Mucosa of descending colon (tissue), 3 donors: ENCODE measurements at regions not wholly inside any gene's neighbourhood (a gene's known extent, or its start where the extent isn't known, plus 50 kb on each side); places are given as distances from the start of the nearest gene placed in this dataset.

ENCODE experiments used
- ATAC-seq: fragments of 200-7000 bp; cut with Tn5 transposase; one replicate; pipeline ENCODE4 v1.9.1; 2020; ENCODE audit warnings: mild to moderate bottlenecking, moderate library complexity
- DNase-seq, 3 donors: peaks; one replicate each; pipeline ENCODE4 v3.0.0-alpha.2; 2020
- H3K36me3 ChIP-seq: fragments of 200-600 bp; one replicate; pipeline ENCODE4 v1.8.0; 2021; ENCODE audit warnings: low read depth, mild to moderate bottlenecking
- H3K4me1 ChIP-seq: fragments of 200-600 bp; one replicate; pipeline ENCODE4 v1.8.0; 2021; ENCODE audit warnings: low read depth, mild to moderate bottlenecking
- H3K4me3 ChIP-seq: fragments of 200-600 bp; one replicate; pipeline ENCODE4 v1.8.0; 2021; ENCODE audit warnings: mild to moderate bottlenecking
- H3K9me3 ChIP-seq: fragments of 200-600 bp; one replicate; pipeline ENCODE4 v1.8.0; 2021; ENCODE audit warnings: mild to moderate bottlenecking
- intact Hi-C, 2 donors: fragments of 100-400 bp; cut with DNase I in 1 of 2; cut with micrococcal nuclease in 1 of 2; formaldehyde crosslinking; loops; one replicate each; pipeline versions ENCODE4 v1.11.0 to v1.11.1; 2022; cut with DNase I, micrococcal nuclease
- TF ChIP-seq, protein P1 (sequence below): fragments of 200-600 bp; IDR thresholded peaks from one replicate; pipeline ENCODE4 v1.8.0; 2022; ENCODE audit warnings: antibody characterized with exemption, mild to moderate bottlenecking
- donor health status: DM: no; HTN: no; CAD: no; lungs with moderate emphysema.
- donor health status: DM: no; HTN: no; CAD: no.
- donor health status: DM: no; HTN: yes; CAD: no.

DNA sequence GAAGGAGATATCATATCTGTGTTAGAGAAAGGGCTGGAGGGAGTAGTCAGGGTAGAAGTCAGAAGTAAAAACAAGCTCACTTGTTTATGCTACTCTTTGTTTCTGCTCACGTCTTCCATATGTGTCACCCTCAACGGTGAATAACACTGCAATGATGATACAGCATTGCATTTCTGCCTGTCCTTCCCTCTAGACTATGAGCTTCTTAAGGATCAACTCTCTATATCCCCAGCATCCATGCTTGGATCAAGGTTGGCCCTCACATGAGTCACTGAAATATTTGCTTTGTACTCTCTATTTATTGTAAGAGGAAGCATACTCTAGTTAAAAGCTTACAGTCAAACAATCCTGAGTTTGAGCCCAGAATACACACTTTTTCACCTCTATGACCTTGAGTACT, 406.0 kb downstream of the RFC3 start:
- Histone ChIP-seq H3K36me3 (no peaks in the 10 kb centered on the region), H3K9me3 (no peaks in the 10 kb centered on the region), H3K4me1 (no peaks in the 10 kb centered on the region), H3K4me3 (no peak overlapping the region)
- TF ChIP-seq, protein P1, sequence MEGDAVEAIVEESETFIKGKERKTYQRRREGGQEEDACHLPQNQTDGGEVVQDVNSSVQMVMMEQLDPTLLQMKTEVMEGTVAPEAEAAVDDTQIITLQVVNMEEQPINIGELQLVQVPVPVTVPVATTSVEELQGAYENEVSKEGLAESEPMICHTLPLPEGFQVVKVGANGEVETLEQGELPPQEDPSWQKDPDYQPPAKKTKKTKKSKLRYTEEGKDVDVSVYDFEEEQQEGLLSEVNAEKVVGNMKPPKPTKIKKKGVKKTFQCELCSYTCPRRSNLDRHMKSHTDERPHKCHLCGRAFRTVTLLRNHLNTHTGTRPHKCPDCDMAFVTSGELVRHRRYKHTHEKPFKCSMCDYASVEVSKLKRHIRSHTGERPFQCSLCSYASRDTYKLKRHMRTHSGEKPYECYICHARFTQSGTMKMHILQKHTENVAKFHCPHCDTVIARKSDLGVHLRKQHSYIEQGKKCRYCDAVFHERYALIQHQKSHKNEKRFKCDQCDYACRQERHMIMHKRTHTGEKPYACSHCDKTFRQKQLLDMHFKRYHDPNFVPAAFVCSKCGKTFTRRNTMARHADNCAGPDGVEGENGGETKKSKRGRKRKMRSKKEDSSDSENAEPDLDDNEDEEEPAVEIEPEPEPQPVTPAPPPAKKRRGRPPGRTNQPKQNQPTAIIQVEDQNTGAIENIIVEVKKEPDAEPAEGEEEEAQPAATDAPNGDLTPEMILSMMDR = no peak
- ATAC-seq (no peak), DNase-seq (no peak)
- intact Hi-C loops = no loop called here

DNA sequence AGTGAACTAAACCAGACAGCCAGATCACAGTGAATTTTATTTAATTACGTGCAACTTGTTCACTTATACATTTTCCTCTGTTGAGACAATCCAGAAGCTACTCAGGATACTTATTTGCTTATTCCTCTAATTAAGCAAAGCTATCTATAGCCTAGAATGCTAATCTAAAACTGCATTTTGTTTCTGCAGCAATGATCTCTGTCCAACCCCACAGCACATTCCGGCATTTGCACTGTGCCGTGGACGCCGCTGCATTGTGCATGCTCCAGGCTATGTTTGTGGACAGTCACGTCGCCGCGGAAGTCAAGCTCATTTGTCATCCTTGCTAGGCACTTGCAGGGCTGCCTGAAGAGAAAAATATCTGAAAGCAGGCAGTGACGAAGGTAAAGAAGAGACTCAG, 406.9 kb downstream of the RFC3 start:
- no peak overlapping the region for H3K4me3 ChIP-seq
- DNase-seq = no peak
- no peaks in the 10 kb centered on the region for H3K9me3 ChIP-seq
- ATAC-seq = no peak
- intact Hi-C loops = no loop called here
- no peaks in the 10 kb centered on the region for H3K36me3 ChIP-seq
- TF ChIP-seq, protein P1 = no peak
- H3K4me1 ChIP-seq = no peaks in the 10 kb centered on the region

DNA sequence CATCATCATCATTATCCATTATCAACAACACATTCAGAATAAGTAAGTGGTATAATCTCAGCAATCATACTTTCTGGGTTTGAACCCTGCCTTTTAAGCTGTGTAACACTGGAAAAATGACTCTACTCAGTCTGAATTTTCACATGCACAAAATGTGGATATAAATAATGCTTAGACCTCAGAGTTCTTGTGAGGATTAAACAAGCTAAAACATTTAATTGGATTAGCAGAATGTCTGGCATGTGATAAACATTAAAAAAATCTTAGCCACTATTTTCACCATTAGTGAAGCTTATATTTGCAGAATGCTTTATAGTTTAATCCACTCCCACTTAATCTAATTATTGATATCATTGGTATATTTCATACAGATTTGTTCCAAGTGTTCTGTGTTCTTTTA, 412.3 kb downstream of the RFC3 start:
- Histone ChIP-seq H3K9me3 (no peaks in the 10 kb centered on the region), H3K4me1 (no peaks in the 10 kb centered on the region), H3K4me3 (no peak overlapping the region), H3K36me3 (no peaks in the 10 kb centered on the region)
- TF ChIP-seq, protein P1 = no peak
- intact Hi-C loops = no loop called here
- DNase-seq (no peak), ATAC-seq (no peak)

DNA sequence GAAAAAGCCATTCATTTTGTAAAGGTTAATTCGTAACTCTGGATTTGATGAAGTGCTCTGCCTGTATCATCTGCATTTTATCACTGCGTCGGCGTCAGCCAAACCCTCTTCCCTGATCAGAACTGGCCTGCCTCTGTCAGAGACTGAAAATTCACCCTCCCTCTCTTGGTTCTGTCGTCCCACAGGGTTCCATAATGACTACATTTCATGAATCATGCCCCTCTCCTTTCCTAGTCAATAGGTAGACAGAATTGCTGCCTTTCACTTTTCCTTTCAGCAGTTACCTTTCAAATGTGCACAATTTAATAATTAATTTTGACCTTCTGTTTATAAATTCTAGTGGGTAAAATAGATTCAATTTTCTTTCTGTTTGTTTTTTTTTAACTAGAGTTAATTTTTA, 423.4 kb downstream of the RFC3 start:
- TF ChIP-seq, protein P1 = no peak
- no peaks in the 10 kb centered on the region for H3K36me3 ChIP-seq
- no peak for ATAC-seq
- intact Hi-C loops = no loop called here
- DNase-seq = no peak
- H3K9me3 ChIP-seq = no peaks in the 10 kb centered on the region
- H3K4me3 ChIP-seq = no peak overlapping the region
- no peaks in the 10 kb centered on the region for H3K4me1 ChIP-seq

DNA sequence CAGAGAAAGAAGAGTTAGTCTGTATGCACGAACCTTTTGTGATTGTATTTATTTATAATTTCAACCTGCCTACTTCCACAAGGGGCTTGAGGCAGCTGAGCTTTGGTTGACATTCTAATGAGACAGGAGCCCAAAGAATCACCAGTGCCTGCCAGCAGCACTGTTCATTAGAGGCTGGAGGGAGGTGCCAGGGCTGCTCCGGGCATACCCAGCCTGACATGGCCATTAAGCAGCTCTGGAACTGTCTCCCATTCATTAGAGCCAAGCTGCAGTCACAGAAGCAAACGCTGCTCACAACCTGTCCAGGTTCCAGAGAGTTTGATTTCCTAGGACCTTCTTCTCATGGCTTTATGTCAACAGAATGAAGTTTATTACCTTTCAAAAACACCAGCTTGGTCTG, 425.5 kb downstream of the RFC3 start:
- TF ChIP-seq, protein P1 = no peak
- ATAC-seq (no peak), DNase-seq (no peak)
- Histone ChIP-seq H3K9me3 (no peaks in the 10 kb centered on the region), H3K4me1 (no peaks in the 10 kb centered on the region), H3K36me3 (no peaks in the 10 kb centered on the region), H3K4me3 (no peak overlapping the region)
- intact Hi-C loops = no loop called here

DNA sequence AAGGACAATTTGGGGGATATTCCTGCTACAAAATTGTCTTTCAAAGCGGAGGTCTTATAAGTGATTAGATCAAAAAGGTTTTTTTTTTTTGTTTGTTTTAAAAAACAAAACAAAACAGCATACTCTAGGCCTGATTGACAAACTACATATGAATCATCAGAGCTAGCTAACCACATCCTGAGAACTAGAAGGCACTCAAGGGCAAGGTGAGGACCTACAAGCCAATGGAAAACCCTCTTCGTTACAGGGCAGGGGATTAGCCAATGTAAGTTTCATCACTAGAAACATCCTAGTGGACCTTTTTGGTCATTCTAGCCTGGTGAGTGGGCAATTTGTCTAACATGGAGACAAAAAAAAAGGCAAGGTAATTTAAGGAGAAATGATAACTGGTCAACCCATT, 428.6 kb downstream of the RFC3 start:
- intact Hi-C loops = no loop called here
- TF ChIP-seq, protein P1 = no peak
- no peaks in the 10 kb centered on the region for H3K9me3 ChIP-seq
- DNase-seq = no peak
- no peak overlapping the region for H3K4me3 ChIP-seq
- ATAC-seq = no peak
- H3K4me1 ChIP-seq = no peaks in the 10 kb centered on the region
- no peaks in the 10 kb centered on the region for H3K36me3 ChIP-seq
